GM23338 (cell line): ENCODE measurements at regions not wholly inside any gene's neighbourhood (a gene's known extent, or its start where the extent isn't known, plus 50 kb on each side); places are given as distances from the start of the nearest gene placed in this dataset.
"Not testable (repeated sequence)": the region's sequence is repeated elsewhere in the genome, so short reads cannot be mapped to it uniquely, and the experiment has no call there.

Experiments
- ATAC-seq: fragments of 200-7000 bp; cut with Tn5 transposase; 3 replicates; pipeline ENCODE4 v1.9.1; 2020
- DNase-seq: peaks from one replicate; pipeline ENCODE4 v3.0.0-alpha.2; 2015; ENCODE audit warnings: low spot score
- H2AFZ ChIP-seq: fragments of 200-600 bp; sonication (generic); 2 replicates; pipeline ENCODE4 v1.8.0; 2016; ENCODE audit warnings: antibody characterized with exemption, mild to moderate bottlenecking, moderate library complexity
- H3F3A ChIP-seq: fragments of 200-600 bp; sonication (generic); replicated peaks from 2 replicates; pipeline ENCODE4 v1.8.0; 2017; ENCODE audit warnings: antibody characterized with exemption, mixed run types, low read depth
- H3K27ac ChIP-seq: fragments of 200-600 bp; sonication (generic); 2 replicates; pipeline ENCODE4 v1.6.1; 2016; ENCODE audit warnings: low read depth
- H3K27me3 ChIP-seq: fragments of 200-600 bp; sonication (generic); 2 replicates; pipeline ENCODE4 v1.8.0; 2016; ENCODE audit warnings: mild to moderate bottlenecking, mixed run types, moderate library complexity; ENCODE audit not compliant: insufficient read depth
- H3K36me3 ChIP-seq: fragments of 200-600 bp; sonication (generic); 2 replicates; pipeline ENCODE4 v1.8.0; 2016; ENCODE audit warnings: mild to moderate bottlenecking; ENCODE audit not compliant: insufficient read depth
- H3K4me1 ChIP-seq: fragments of 200-600 bp; sonication (generic); 2 replicates; pipeline ENCODE4 v1.8.0; 2016; ENCODE audit warnings: mild to moderate bottlenecking, moderate library complexity; ENCODE audit not compliant: insufficient read depth
- H3K4me2 ChIP-seq: fragments of 200-600 bp; sonication (generic); 2 replicates; pipeline ENCODE4 v1.7.1; 2017; ENCODE audit warnings: mixed run types
- H3K4me3 ChIP-seq: fragments of 200-600 bp; sonication (generic); 2 replicates; pipeline ENCODE4 v1.6.1; 2016; ENCODE audit warnings: mixed run types
- H3K79me2 ChIP-seq: fragments of 200-600 bp; sonication (generic); replicated peaks from 2 replicates; pipeline ENCODE4 v1.8.0; 2017; ENCODE audit warnings: mild to moderate bottlenecking; ENCODE audit not compliant: insufficient read depth
- H3K9me2 ChIP-seq: fragments of 200-600 bp; sonication (generic); 2 replicates; pipeline ENCODE4 v1.8.0; 2017; ENCODE audit not compliant: insufficient read depth
- H4K20me1 ChIP-seq: fragments of 200-600 bp; sonication (generic); replicated peaks from 2 replicates; pipeline ENCODE4 v1.8.0; 2017; ENCODE audit warnings: mild to moderate bottlenecking; ENCODE audit not compliant: insufficient read depth
- H3K27ac Mint-ChIP-seq: 2 replicates; pipeline ENCODE4 v1.8.0; 2020; ENCODE audit warnings: inconsistent platforms, mild to moderate bottlenecking, moderate library complexity, mixed read lengths
- H3K27me3 Mint-ChIP-seq: 3 replicates; pipeline ENCODE4 v1.8.0; 2022; ENCODE audit warnings: low read depth, mild to moderate bottlenecking, moderate library complexity, mixed read lengths, inconsistent platforms; ENCODE audit not compliant: insufficient read depth, poor library complexity
- H3K36me3 Mint-ChIP-seq: 3 replicates; pipeline ENCODE4 v1.8.0; 2021; ENCODE audit warnings: low read depth, mild to moderate bottlenecking, inconsistent platforms, moderate library complexity, mixed read lengths
- H3K4me1 Mint-ChIP-seq: 3 replicates; pipeline ENCODE4 v1.8.0; 2020; ENCODE audit warnings: mild to moderate bottlenecking, inconsistent platforms, mixed read lengths
- H3K4me3 Mint-ChIP-seq: 3 replicates; pipeline ENCODE4 v1.8.0; 2021; ENCODE audit warnings: moderate library complexity, mild to moderate bottlenecking, inconsistent platforms, mixed read lengths
- H3K9me3 Mint-ChIP-seq: 3 replicates; pipeline ENCODE4 v1.8.0; 2020; ENCODE audit warnings: moderate library complexity, mild to moderate bottlenecking, inconsistent platforms, mixed read lengths
- ETS1 ChIP-seq: IDR thresholded peaks from 2 replicates; pipeline ENCODE4 v1.6.1; 2016; ENCODE audit warnings: antibody characterized with exemption
- EZH2 ChIP-seq: fragments of 200-600 bp; sonication (generic); IDR thresholded peaks from one replicate; pipeline ENCODE4 v1.8.0; 2017; ENCODE audit warnings: antibody characterized with exemption, mild to moderate bottlenecking, low read depth; ENCODE audit not compliant: unreplicated experiment
- EZH2phosphoT487 ChIP-seq: fragments of 200-600 bp; sonication (generic); IDR thresholded peaks from one replicate; pipeline ENCODE4 v1.8.1; 2018; ENCODE audit warnings: antibody characterized with exemption; ENCODE audit not compliant: unreplicated experiment
- NANOG ChIP-seq: IDR thresholded peaks from 2 replicates; pipeline ENCODE4 v1.6.1; 2016; ENCODE audit warnings: antibody characterized with exemption, borderline replicate concordance
- POLR2AphosphoS5 ChIP-seq: IDR thresholded peaks from 2 replicates; pipeline ENCODE4 v1.6.1; 2016; ENCODE audit warnings: antibody characterized with exemption, low read depth
- STAT1 ChIP-seq: IDR thresholded peaks from one replicate; pipeline ENCODE4 v1.6.1; 2016; ENCODE audit warnings: antibody characterized with exemption; ENCODE audit not compliant: unreplicated experiment
- ZNF114 ChIP-seq: fragments of 250-450 bp; sonication (Bioruptor Pico); IDR thresholded peaks from 2 replicates; pipeline ENCODE4 v1.5.0; 2020; ENCODE audit warnings: mild to moderate bottlenecking, moderate library complexity
- TF ChIP-seq, protein P1 (sequence below), 2 experiments: fragments of 200-600 bp in 1 of 2; sonication (generic) in 1 of 2; conservative IDR thresholded peaks; 2 replicates each; pipeline versions ENCODE4 v1.5.1 to v1.6.1; 2016 to 2017; ENCODE audit warnings: antibody characterized with exemption in 2 of 2, low read depth in 2 of 2, mild to moderate bottlenecking in 2 of 2, moderate library complexity in 1 of 2

- Histone ChIP-seq H3K4me2 (no peak overlapping the region), H3K4me3 (no peak overlapping the region), H4K20me1 (peaks cover 11% of the 10 kb centered on the region; the same call in 1 of the 2 replicates), H3K36me3 (no peaks in the 10 kb centered on the region; the same call in 1 of the 2 replicates), H3K27me3 (no peaks in the 10 kb centered on the region), H3K9me2 (no peaks in the 10 kb centered on the region), H3K79me2 (no peaks in the 10 kb centered on the region), H3F3A (peaks cover 15% of the 10 kb centered on the region; the same call in 1 of the 2 replicates), H3K4me1 (peaks cover 17% of the 10 kb centered on the region), H2AFZ (no peak overlapping the region), H3K27ac (peak overlapping the region; percentile 82)
- Mint-ChIP-seq H3K27me3 (peaks cover 21% of the 10 kb centered on the region), H3K4me3 (no peak overlapping the region), H3K4me1 (peaks cover 41% of the 10 kb centered on the region), H3K27ac (peak overlapping the region; percentile 25), H3K36me3 (peaks cover 38% of the 10 kb centered on the region), H3K9me3 (peaks cover 28% of the 10 kb centered on the region; the same call in 2 of the 3 replicates)
- ATAC-seq (peak; percentile 14), DNase-seq (peak; percentile 56)
- TF ChIP-seq ETS1 (no peak), NANOG (no peak), EZH2phosphoT487 (no peak), POLR2AphosphoS5 (peak; percentile 64)
These were observed 487.3 kb downstream of the SIPA1L2 start for GRCh38 chr1:232142403-232143314.

DNA sequence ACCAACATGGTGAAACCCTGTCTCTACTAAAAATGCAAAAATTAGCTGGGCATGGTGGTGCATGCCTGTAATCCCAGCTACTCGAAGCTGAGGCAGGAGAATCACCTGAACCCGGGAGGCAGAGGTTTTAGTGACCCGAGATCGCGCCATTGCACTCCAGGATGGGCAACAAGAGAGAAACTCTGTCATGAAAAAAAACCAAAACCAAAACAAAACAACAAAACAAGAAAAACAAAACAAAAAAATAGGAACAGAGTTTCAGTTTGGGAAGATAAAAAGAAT, 488.8 kb downstream of the SIPA1L2 start:
- not testable (repeated sequence) for H3K4me2 ChIP-seq, H3K27me3 ChIP-seq, H3K4me3 Mint-ChIP-seq, DNase-seq, H3K4me3 ChIP-seq, H2AFZ ChIP-seq, H3K27ac Mint-ChIP-seq, H3K9me2 ChIP-seq, H3K36me3 ChIP-seq, ATAC-seq
- Mint-ChIP-seq H3K27me3 (peaks cover 25% of the 10 kb centered on the region), H3K4me1 (peaks cover 47% of the 10 kb centered on the region), H3K9me3 (peaks cover 39% of the 10 kb centered on the region), H3K36me3 (peaks cover 54% of the 10 kb centered on the region)
- peaks cover 11% of the 10 kb centered on the region; the same call in 1 of the 2 replicates for H3K79me2 ChIP-seq
- H4K20me1 ChIP-seq = peaks cover 11% of the 10 kb centered on the region; the same call in 1 of the 2 replicates
- peak overlapping the region; percentile 33; the same call in 1 of the 2 replicates for H3K27ac ChIP-seq
- peak; percentile 49 for TF ChIP-seq POLR2AphosphoS5
- peaks cover 23% of the 10 kb centered on the region for H3F3A ChIP-seq
- H3K4me1 ChIP-seq = peaks cover 25% of the 10 kb centered on the region

GRCh38 chr1:232140419-232141166, 489.3 kb downstream of the SIPA1L2 start:
- H3K27me3 Mint-ChIP-seq = peaks cover 25% of the 10 kb centered on the region
- Histone ChIP-seq H3K4me1 (peaks cover 30% of the 10 kb centered on the region), H3K27ac (peak overlapping the region; percentile 70; the same call in 1 of the 2 replicates), H4K20me1 (peaks cover 13% of the 10 kb centered on the region; the same call in 1 of the 2 replicates), H3K4me3 (no peak overlapping the region), H3K79me2 (peaks cover 16% of the 10 kb centered on the region; the same call in 1 of the 2 replicates), H3K36me3 (peaks cover 5% of the 10 kb centered on the region; the same call in 1 of the 2 replicates), H2AFZ (no peak overlapping the region), H3K4me2 (no peak overlapping the region), H3F3A (peaks cover 28% of the 10 kb centered on the region), H3K27me3 (no peaks in the 10 kb centered on the region), H3K9me2 (no peaks in the 10 kb centered on the region)
- ATAC-seq = peak; percentile 7
- H3K4me3 Mint-ChIP-seq = no peak overlapping the region
- peaks cover 49% of the 10 kb centered on the region for H3K4me1 Mint-ChIP-seq
- peak overlapping the region; percentile 14; the same call in 1 of the 2 replicates for H3K27ac Mint-ChIP-seq
- DNase-seq = peak; percentile 50
- peaks cover 59% of the 10 kb centered on the region for H3K36me3 Mint-ChIP-seq
- H3K9me3 Mint-ChIP-seq = peaks cover 41% of the 10 kb centered on the region
- TF ChIP-seq, protein P1, sequence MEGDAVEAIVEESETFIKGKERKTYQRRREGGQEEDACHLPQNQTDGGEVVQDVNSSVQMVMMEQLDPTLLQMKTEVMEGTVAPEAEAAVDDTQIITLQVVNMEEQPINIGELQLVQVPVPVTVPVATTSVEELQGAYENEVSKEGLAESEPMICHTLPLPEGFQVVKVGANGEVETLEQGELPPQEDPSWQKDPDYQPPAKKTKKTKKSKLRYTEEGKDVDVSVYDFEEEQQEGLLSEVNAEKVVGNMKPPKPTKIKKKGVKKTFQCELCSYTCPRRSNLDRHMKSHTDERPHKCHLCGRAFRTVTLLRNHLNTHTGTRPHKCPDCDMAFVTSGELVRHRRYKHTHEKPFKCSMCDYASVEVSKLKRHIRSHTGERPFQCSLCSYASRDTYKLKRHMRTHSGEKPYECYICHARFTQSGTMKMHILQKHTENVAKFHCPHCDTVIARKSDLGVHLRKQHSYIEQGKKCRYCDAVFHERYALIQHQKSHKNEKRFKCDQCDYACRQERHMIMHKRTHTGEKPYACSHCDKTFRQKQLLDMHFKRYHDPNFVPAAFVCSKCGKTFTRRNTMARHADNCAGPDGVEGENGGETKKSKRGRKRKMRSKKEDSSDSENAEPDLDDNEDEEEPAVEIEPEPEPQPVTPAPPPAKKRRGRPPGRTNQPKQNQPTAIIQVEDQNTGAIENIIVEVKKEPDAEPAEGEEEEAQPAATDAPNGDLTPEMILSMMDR (conservative IDR thresholded peaks at IDR 0.05; ENCODE audit: low read depth in 2 of 2) = no peak
- TF ChIP-seq EZH2 (no peak), EZH2phosphoT487 (no peak), STAT1 (no peak), POLR2AphosphoS5 (peak; percentile 65), ZNF114 (no peak)
